Right lobe of liver (tissue), 4 donors: ENCODE measurements at regions not wholly inside any gene's neighbourhood (a gene's known extent, or its start where the extent isn't known, plus 50 kb on each side); places are given as distances from the start of the nearest gene placed in this dataset.

Experiments used
- CTCF ChIP-seq, 4 donors: fragments of 200-600 bp in 3 of 4; fragments of 450-650 bp in 1 of 4; IDR thresholded peaks; one replicate each; pipeline versions ENCODE4 v1.5.1 to v1.8.0; 2016 to 2022; ENCODE audit warnings: antibody characterized with exemption in 4 of 4, mild to moderate bottlenecking in 2 of 4
- POLR2A ChIP-seq: fragments of 450-650 bp; IDR thresholded peaks from one replicate; pipeline ENCODE4 v1.6.1; 2017; ENCODE audit warnings: antibody characterized with exemption, mild to moderate bottlenecking
- donor health status: DM: no; HTN: no; CAD: no.
- donor health status: DM: no; HTN: no; CAD: no.
- donor health status: DM: no; HTN: yes; CAD: no.

GRCh38 chr10:28948046-28948445, 270.7 kb downstream of the BAMBI start:
- TF ChIP-seq CTCF (IDR thresholded peaks at IDR 0.05) (no peak), POLR2A (no peak)
